Activated B cell treated with CpG ODN at 0.5 μM for 24 hours (primary cell): ENCODE measurements at regions not wholly inside any gene's neighbourhood (a gene's known extent, or its start where the extent isn't known, plus 50 kb on each side); places are given as distances from the start of the nearest gene placed in this dataset.

Experiments used
- ATAC-seq: fragments of 200-7000 bp; cut with Tn5 transposase; one replicate; pipeline ENCODE4 v1.10.0; 2021; ENCODE audit warnings: low read depth, mild to moderate bottlenecking, moderate library complexity
- CTCF ChIA-PET: fragments of 350-600 bp; sonication (Branson Sonifier 250); formaldehyde crosslinking; loops from one replicate; lab custom pipeline; 2021; ENCODE audit warnings: antibody characterized with exemption; lab: Charles Lee
- POLR2A ChIA-PET: fragments of 350-600 bp; sonication (Branson Sonifier 250); formaldehyde crosslinking; loops from one replicate; lab custom pipeline; 2021; ENCODE audit warnings: antibody characterized with exemption; lab: Charles Lee
- DNase-seq: peaks from one replicate; pipeline ENCODE4 v3.0.0; 2022
- H3K27ac Mint-ChIP-seq: one replicate; pipeline ENCODE4 v1.8.0; 2020; ENCODE audit warnings: mixed read lengths
- H3K27me3 Mint-ChIP-seq: one replicate; pipeline ENCODE4 v1.8.0; 2021; ENCODE audit warnings: mixed read lengths
- H3K36me3 Mint-ChIP-seq: one replicate; pipeline ENCODE4 v1.8.0; 2021; ENCODE audit warnings: low read depth, mixed read lengths
- H3K4me1 Mint-ChIP-seq: one replicate; pipeline ENCODE4 v1.8.0; 2021; ENCODE audit warnings: mixed read lengths
- H3K4me3 Mint-ChIP-seq: one replicate; pipeline ENCODE4 v1.8.0; 2020; ENCODE audit warnings: mild to moderate bottlenecking, mixed read lengths
- H3K9me3 Mint-ChIP-seq: one replicate; pipeline ENCODE4 v1.8.0; 2020; ENCODE audit warnings: mixed read lengths
- CTCF ChIP-seq: fragments of 200-600 bp; IDR thresholded peaks from one replicate; pipeline ENCODE4 v1.8.0; 2022; ENCODE audit warnings: antibody characterized with exemption, mild to moderate bottlenecking
- intact Hi-C: fragments of 100-400 bp; cut with micrococcal nuclease; formaldehyde crosslinking; loops from one replicate; pipeline ENCODE4 v1.15.1; 2024

- Mint-ChIP-seq H3K27me3 (no peaks in the 10 kb centered on the region), H3K36me3 (no peaks in the 10 kb centered on the region), H3K4me3 (no peak overlapping the region), H3K27ac (no peak overlapping the region), H3K9me3 (peaks cover 6% of the 10 kb centered on the region), H3K4me1 (no peaks in the 10 kb centered on the region)
- TF ChIP-seq CTCF: no peak
- ATAC-seq: no peak
- intact Hi-C loops: no loop called here
- DNase-seq: no peak
- ChIA-PET POLR2A (no interaction called here), CTCF (no interaction called here)
Observed at GRCh38 chr13:70483599-70484276, 375.5 kb upstream of the KLHL1 start.

- H3K4me1 Mint-ChIP-seq: no peaks in the 10 kb centered on the region
- ATAC-seq: no peak
- no peaks in the 10 kb centered on the region for H3K27me3 Mint-ChIP-seq
- TF ChIP-seq CTCF: no peak
- H3K4me3 Mint-ChIP-seq: no peak overlapping the region
- H3K27ac Mint-ChIP-seq: no peak overlapping the region
- H3K9me3 Mint-ChIP-seq: peaks cover 13% of the 10 kb centered on the region
- intact Hi-C loops: no loop called here
- DNase-seq: no peak
- POLR2A ChIA-PET: no interaction called here
- CTCF ChIA-PET: no interaction called here
- no peaks in the 10 kb centered on the region for H3K36me3 Mint-ChIP-seq
Observed at GRCh38 chr13:70473907-70474306, 365.7 kb upstream of the KLHL1 start.

- TF ChIP-seq CTCF: no peak
- DNase-seq (no peak), ATAC-seq (no peak)
- Mint-ChIP-seq H3K27ac (no peak overlapping the region), H3K4me1 (no peaks in the 10 kb centered on the region), H3K4me3 (no peak overlapping the region), H3K9me3 (peaks cover 5% of the 10 kb centered on the region), H3K27me3 (no peaks in the 10 kb centered on the region), H3K36me3 (no peaks in the 10 kb centered on the region)
- ChIA-PET CTCF (no interaction called here), POLR2A (no interaction called here)
- intact Hi-C loops: no loop called here
Observed at GRCh38 chr13:70469077-70469476, 360.8 kb upstream of the KLHL1 start.

GRCh38 chr13:70457474-70457873, 349.2 kb upstream of the KLHL1 start:
- CTCF ChIA-PET: no interaction called here
- H3K4me1 Mint-ChIP-seq: no peaks in the 10 kb centered on the region
- no peaks in the 10 kb centered on the region for H3K36me3 Mint-ChIP-seq
- H3K27ac Mint-ChIP-seq: no peak overlapping the region
- no peaks in the 10 kb centered on the region for H3K27me3 Mint-ChIP-seq
- H3K4me3 Mint-ChIP-seq: no peak overlapping the region
- H3K9me3 Mint-ChIP-seq: peaks cover 9% of the 10 kb centered on the region
- intact Hi-C loops: no loop called here
- POLR2A ChIA-PET: no interaction called here
- no peak for TF ChIP-seq CTCF
- no peak for DNase-seq
- no peak for ATAC-seq

- Mint-ChIP-seq H3K36me3 (no peaks in the 10 kb centered on the region), H3K4me3 (no peak overlapping the region), H3K27me3 (no peaks in the 10 kb centered on the region), H3K27ac (no peak overlapping the region), H3K9me3 (peaks cover 16% of the 10 kb centered on the region), H3K4me1 (no peaks in the 10 kb centered on the region)
- intact Hi-C loops: no loop called here
- ChIA-PET CTCF (no interaction called here), POLR2A (no interaction called here)
- DNase-seq (no peak), ATAC-seq (no peak)
- TF ChIP-seq CTCF: no peak
Observed at GRCh38 chr13:70448820-70449219, 340.6 kb upstream of the KLHL1 start.
